OCI-LY7 (cell line): ENCODE measurements at regions not wholly inside any gene's neighbourhood (a gene's known extent, or its start where the extent isn't known, plus 50 kb on each side); places are given as distances from the start of the nearest gene placed in this dataset.

Experiments
- CTCF ChIP-seq: fragments of 200-600 bp; sonication (generic); conservative IDR thresholded peaks from 2 replicates; pipeline ENCODE4 v1.5.1; 2014; ENCODE audit warnings: mild to moderate bottlenecking, antibody characterized with exemption, low read length, moderate library complexity, mixed read lengths
- EZH2phosphoT487 ChIP-seq: fragments of 200-600 bp; sonication (generic); IDR thresholded peaks from 2 replicates; pipeline ENCODE4 v1.6.1; 2018; ENCODE audit warnings: low read depth, borderline replicate concordance, mild to moderate bottlenecking, mixed run types, antibody characterized with exemption, low read length, moderate library complexity, mixed read lengths

GRCh38 chr1:57968321-57968720 is 544.5 kb upstream of the DAB1 start:
- TF ChIP-seq CTCF (no peak), EZH2phosphoT487 (no peak)
